ENCODE measurements at regions not wholly inside any gene's neighbourhood (a gene's known extent, or its start where the extent isn't known, plus 50 kb on each side); places are given as distances from the start of the nearest gene placed in this dataset.

- TF ChIP-seq JUNB (IDR thresholded peaks at IDR 0.05; ENCODE audit: unreplicated experiment) (no peak), EZH2phosphoT487 (IDR thresholded peaks at IDR 0.05; ENCODE audit: unreplicated experiment) (no peak), STAT1 (IDR thresholded peaks at IDR 0.05; ENCODE audit: unreplicated experiment) (no peak), NANOG (IDR thresholded peaks at IDR 0.05; ENCODE audit: borderline replicate concordance) (no peak)
Measured at GRCh38 chr2:120483355-120483754, 137.4 kb downstream of the INHBB start (continued).

- Histone ChIP-seq H3K4me2 (no peak overlapping the region), H4K20me1 (replicated peaks; ENCODE audit: insufficient read depth) (0 out of 2 replicates have a peak, but pooled peaks cover 3% of the 10 kb centered on the region), H3K36me3 (ENCODE audit: insufficient read depth) (no peaks in the 10 kb centered on the region), H3K4me1 (ENCODE audit: insufficient read depth) (no peaks in the 10 kb centered on the region), H3K9me2 (ENCODE audit: insufficient read depth) (no peaks in the 10 kb centered on the region), H3K4me3 (no peak overlapping the region), H3K27ac (ENCODE audit: low read depth) (no peak overlapping the region), H3K79me2 (replicated peaks; ENCODE audit: insufficient read depth) (no peaks in the 10 kb centered on the region), H3F3A (replicated peaks; ENCODE audit: low read depth) (no peaks in the 10 kb centered on the region), H2AFZ (no peak overlapping the region), H3K27me3 (ENCODE audit: insufficient read depth) (no peaks in the 10 kb centered on the region)
- no peaks in the 10 kb centered on the region for H3K9me3 Mint-ChIP-seq
- no peak for DNase-seq (ENCODE audit: low spot score)
- H3K27ac Mint-ChIP-seq, result no peak overlapping the region
- no peak overlapping the region for H3K4me3 Mint-ChIP-seq
- H3K27me3 Mint-ChIP-seq (ENCODE audit: insufficient read depth, low read depth, poor library complexity), result peaks cover 19% of the 10 kb centered on the region
- TF ChIP-seq CREB1 (CRISPR knock-in tag; IDR thresholded peaks at IDR 0.05; ENCODE audit: low read depth), result no peak
- TF ChIP-seq ZNF114 (CRISPR knock-in tag; IDR thresholded peaks at IDR 0.05), result no peak
- TF ChIP-seq REST (IDR thresholded peaks at IDR 0.05; ENCODE audit: unreplicated experiment), result no peak
- TF ChIP-seq ETS1 (IDR thresholded peaks at IDR 0.05), result no peak
- no peak for TF ChIP-seq STAT1 (IDR thresholded peaks at IDR 0.05; ENCODE audit: unreplicated experiment)
- no peak for TF ChIP-seq EZH2 (IDR thresholded peaks at IDR 0.05; ENCODE audit: low read depth, unreplicated experiment)
- no peak for TF ChIP-seq ZNF331 (CRISPR knock-in tag; IDR thresholded peaks at IDR 0.05; ENCODE audit: low read depth)
- no peak for TF ChIP-seq POLR2AphosphoS5 (IDR thresholded peaks at IDR 0.05; ENCODE audit: low read depth)
- TF ChIP-seq JUNB (IDR thresholded peaks at IDR 0.05; ENCODE audit: unreplicated experiment), result no peak
- no peak for TF ChIP-seq EZH2phosphoT487 (IDR thresholded peaks at IDR 0.05; ENCODE audit: unreplicated experiment)
- TF ChIP-seq CTCF (conservative IDR thresholded peaks at IDR 0.05; ENCODE audit: low read depth in 2 of 2), result no peak
- TF ChIP-seq NANOG (IDR thresholded peaks at IDR 0.05; ENCODE audit: borderline replicate concordance), result no peak
- no peak for TF ChIP-seq ZNF462 (CRISPR knock-in tag; IDR thresholded peaks at IDR 0.05)
- no peaks in the 10 kb centered on the region; the same call in 2 of the 3 replicates for H3K36me3 Mint-ChIP-seq (ENCODE audit: low read depth)
- no peak for ATAC-seq
- H3K4me1 Mint-ChIP-seq, result peaks cover 2% of the 10 kb centered on the region; the same call in 2 of the 3 replicates
Measured at GRCh38 chr2:120485096-120485495, 139.2 kb downstream of the INHBB start.
